ENCODE measurements at regions not wholly inside any gene's neighbourhood (a gene's known extent, or its start where the extent isn't known, plus 50 kb on each side); places are given as distances from the start of the nearest gene placed in this dataset.
A peak's percentile ranks its signal among the peaks of the same experiment; 100 is the strongest.

DNA sequence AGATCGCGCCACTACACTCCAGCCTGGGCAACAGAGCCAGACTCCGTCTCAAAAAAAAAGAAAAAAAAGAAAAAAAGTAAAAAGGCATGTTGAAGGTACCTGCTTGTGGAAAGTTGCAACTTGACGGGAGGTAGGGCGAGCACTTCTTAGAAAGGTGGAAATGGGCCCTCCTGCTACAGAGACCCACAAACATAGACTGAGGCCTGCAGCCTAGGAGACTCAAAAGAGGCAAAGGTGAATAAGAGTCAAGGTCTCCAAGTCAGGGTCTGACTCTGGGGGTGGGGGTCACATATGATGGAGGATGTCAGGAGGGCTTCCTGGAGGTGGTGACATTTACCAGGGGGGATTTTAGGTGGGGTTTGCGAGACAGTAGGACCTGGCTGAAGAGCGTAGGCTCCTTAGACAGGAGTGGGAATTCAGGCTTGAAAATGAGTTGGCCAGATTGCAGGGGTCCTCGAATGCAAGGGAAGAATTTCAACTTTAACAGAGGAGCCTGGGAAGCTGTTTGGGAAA, 303.0 kb downstream of the SEC14L1 start:
- no peak for DNase-seq (ENCODE audit: low read depth in 3 of 3)

DNA sequence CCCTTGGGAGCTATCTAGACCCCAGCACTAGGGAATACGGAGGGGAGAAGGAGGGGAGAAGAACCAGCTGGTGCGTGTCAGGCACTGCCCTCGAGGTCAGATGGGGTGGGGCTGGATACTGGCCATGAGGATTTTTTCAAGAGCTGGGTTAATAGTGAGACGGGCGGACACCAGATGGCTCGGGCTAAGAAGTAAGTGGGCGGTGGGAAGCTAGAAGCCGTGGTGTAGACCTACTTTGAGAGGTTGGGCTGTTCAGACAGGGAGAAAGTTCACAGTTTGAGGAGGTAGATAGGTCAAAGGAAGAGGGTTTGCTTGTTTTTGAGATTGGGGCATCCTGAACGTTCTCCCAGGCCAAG, 303.8 kb downstream of the SEC14L1 start:
- DNase-seq (ENCODE audit: low read depth in 3 of 3) = no peak

- peak in 2 of 3 experiments; percentile 66 to 71 for DNase-seq (ENCODE audit: low read depth in 3 of 3)
Observed at GRCh38 chr17:77444984-77445759, 304.4 kb downstream of the SEC14L1 start.

- DNase-seq (ENCODE audit: low read depth in 3 of 3) = no peak
Observed at GRCh38 chr17:77445760-77446532, 305.2 kb downstream of the SEC14L1 start.

GRCh38 chr17:77446940-77447634, 306.3 kb downstream of the SEC14L1 start:
- no peak for DNase-seq (ENCODE audit: low read depth in 3 of 3)

- DNase-seq (ENCODE audit: low read depth in 3 of 3) = no peak
Observed at GRCh38 chr17:77449373-77449907, 308.7 kb downstream of the SEC14L1 start.

DNA sequence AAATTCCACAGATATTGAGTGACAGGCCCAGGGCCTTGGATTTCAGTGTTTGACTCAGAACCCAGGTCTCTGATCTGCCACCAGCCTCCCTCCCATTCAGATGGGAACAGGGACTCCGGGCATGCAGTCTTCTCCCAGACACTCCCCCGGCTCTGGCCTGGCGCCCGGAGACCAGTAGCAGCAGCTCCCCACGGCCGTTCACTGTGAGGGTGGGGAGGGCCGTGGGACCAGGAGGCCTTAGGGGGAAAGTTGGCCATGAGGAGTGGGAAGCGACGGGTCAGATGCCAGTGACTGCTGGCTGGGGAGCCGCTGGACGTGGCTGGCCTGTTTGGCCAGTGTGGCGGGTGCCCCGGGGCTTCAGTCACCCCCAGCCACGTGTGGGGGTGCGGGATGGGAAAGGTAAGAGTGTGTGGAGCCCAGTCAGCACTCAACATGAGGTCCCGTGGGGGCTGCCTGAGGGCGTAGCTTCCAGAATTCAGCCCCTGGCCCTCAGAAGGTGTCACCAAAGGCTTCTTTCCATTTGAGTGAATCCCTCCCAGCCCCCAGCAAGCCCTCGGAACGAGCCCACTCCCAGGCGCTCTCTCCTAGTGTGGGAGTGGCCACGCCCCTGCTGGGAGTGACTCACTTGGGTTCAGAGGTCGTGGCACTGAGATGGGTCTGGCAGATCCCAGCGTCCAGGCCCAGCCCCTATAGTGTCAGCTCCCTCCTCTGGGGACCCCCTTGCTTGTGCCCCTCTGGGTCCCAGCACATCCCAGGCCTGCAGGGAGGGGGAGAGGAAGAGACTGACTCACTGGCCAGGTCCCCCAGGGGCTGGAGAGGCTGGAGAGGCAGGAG, 309.4 kb downstream of the SEC14L1 start:
- DNase-seq (ENCODE audit: low read depth in 3 of 3) = peak in 2 of 3 experiments; percentile 49 to 71

- DNase-seq (ENCODE audit: low read depth in 3 of 3) = no peak
Observed at GRCh38 chr17:77450742-77451244, 310.0 kb downstream of the SEC14L1 start.

DNA sequence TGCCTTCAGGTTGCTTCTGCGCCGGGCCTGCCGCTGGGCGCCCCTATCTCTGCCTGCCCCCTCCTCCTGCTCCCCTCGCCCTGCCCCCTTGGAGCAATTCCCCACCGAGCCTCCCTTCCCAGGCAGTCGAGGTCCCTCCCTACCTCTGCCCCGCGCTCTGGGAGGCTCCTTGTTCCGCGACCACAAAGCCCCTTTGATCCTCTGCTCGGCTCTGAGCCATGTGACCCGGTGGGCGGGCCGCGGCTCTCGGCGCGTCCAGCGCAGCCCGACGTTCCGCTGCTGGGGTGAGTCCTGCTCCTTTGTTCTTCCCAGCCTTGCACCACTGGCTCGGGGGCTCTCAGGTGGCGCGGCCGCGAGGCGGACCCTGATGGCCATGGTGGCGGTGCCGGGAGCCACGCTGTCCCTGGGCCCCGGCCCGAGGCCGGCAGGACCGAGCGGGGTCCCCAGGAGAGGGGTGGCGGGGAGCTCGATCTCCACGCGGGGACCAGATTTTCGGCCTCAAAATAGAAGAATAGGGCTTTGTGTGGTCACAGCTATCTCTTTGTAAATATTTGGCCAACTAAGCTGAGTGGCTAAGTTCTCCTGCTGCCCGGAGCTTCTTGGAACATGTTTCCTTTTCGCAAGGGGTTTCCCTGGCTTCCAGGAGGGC, 310.6 kb downstream of the SEC14L1 start:
- no peak for DNase-seq (ENCODE audit: low read depth in 3 of 3)

DNA sequence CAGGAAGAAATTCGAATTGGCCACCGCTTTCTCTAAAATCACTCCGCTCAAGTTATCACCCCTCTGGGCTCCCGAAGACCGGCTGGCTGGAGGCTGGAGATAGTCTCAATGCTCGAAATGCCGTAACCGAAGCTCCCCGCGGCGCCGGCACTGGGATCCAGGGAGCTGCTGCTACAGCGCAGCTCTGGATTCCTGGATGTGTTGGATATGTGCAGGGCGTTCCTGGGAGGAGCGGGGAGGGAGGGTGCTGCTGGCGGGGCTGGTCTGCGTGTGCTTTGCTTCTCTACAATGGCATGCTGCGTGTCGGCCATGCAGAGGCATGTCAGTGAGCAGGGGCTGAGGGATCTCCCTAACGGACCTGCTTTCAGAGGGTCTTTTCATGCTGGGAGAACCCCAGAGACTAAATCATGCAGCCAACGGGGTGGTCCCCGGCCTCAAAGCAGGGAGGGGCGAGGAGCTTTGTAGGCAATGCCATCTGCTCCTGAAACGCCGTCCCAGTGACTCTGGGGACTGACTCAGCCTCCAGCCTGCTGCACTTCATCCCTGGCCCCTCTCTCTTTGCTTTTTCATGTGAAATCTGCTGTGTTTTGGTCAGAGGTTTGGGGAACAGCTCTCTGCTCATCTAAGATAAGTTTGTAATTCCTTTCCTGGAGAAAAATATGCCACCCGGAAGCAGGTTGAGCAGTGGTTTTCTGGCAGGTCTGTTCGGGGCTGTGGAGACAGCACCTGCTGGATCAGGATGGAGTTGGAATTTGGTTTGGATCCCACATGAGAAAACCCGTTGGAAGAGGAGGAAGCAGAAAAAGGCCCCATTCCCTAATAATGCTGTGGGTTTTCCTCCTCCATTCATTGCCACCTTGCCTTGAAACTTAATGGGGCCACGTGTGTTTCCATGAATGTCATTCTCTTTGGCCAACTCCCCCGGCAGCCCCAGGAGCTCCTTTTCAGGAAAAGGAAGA, 311.4 kb downstream of the SEC14L1 start:
- DNase-seq (ENCODE audit: low read depth in 3 of 3) = no peak

DNA sequence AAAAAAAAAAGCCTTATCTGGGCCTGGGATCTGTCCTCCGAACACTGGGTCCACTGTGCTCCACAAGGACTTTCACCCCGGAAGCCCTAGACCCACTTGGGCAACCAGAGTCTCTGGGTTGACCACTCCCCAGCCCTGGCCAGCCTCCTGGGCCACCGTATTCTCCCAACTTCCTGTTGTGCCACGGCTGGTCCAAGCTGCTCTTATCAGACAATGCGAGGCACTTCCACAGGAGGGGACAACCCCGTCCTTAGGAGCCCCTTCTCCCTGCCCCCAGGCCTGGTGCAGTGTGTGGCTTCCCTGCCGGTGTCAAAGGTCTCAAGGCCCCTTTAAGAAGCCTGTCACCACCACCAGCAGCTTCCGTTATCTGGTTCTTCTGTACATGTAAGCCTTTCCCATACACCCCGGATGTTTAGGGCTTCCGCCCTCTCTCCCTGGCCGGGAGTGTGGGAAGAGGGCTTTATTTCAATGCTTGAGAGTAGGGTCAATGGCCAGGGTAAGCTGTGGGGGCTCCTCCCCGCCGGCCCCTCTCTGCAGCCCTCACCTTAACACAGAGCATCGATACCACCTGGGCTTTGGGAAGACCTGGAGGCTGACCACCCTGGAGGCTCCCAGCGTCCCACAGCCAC, 313.0 kb downstream of the SEC14L1 start:
- no peak for DNase-seq (ENCODE audit: low read depth in 3 of 3)

GRCh38 chr17:77454242-77455095, 313.7 kb downstream of the SEC14L1 start:
- no peak for DNase-seq (ENCODE audit: low read depth in 3 of 3)

GRCh38 chr17:77455111-77455890, 314.5 kb downstream of the SEC14L1 start:
- no peak for DNase-seq (ENCODE audit: low read depth in 3 of 3)

GRCh38 chr17:77455891-77456260, 315.1 kb downstream of the SEC14L1 start:
- no peak for DNase-seq (ENCODE audit: low read depth in 3 of 3)

GRCh38 chr17:77456271-77456950, 315.6 kb downstream of the SEC14L1 start:
- no peak for DNase-seq (ENCODE audit: low read depth in 3 of 3)

- DNase-seq (ENCODE audit: low read depth in 3 of 3) = no peak
Observed at GRCh38 chr17:77456951-77457548, 316.3 kb downstream of the SEC14L1 start.
